ENCODE measurements at regions not wholly inside any gene's neighbourhood (a gene's known extent, or its start where the extent isn't known, plus 50 kb on each side); places are given as distances from the start of the nearest gene placed in this dataset.

DNA sequence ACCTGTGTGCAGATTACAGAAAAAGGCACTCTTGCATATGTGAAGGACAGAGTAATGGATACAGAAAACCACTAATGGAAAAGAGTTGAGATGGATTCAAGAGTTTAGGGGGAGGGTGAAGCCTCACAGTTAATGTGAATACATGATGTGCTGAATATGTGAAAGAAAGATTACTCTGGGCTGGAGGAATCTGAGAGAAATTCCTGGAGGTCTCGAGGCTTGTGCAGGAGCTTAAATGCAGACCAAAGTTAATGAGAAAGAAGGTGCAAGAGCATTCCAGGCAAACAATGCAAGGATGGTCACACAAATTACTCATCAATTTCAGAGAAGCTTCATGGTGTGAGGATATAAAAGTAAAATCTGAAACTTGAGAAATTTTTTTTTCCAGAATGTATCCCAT, 768.8 kb downstream of the STPG2 start:
- RAD21 ChIA-PET (ENCODE audit: unreplicated experiment): no interaction called here
- POLR2A ChIA-PET: no interaction called here

More for the DNA sequence above, 768.8 kb downstream of the STPG2 start:
- Histone ChIP-seq H3K4me2 (ENCODE audit: control insufficient read depth, insufficient read depth) (no peak overlapping the region), H3K9ac (ENCODE audit: control insufficient read depth, insufficient read depth, low read length) (no peak overlapping the region), H3K27me3 (replicated peaks in 1 of 2; ENCODE audit: control insufficient read depth in 2 of 2, insufficient read depth in 2 of 2, low read length in 1 of 2) (no peaks in the 10 kb centered on the region), H3K4me1 (ENCODE audit: control insufficient read depth, insufficient read depth, low read length) (no peaks in the 10 kb centered on the region), H3K4me3 (no peak overlapping the region), H3K27ac (ENCODE audit: control insufficient read depth, insufficient read depth) (no peak overlapping the region), H3K79me2 (ENCODE audit: control insufficient read depth, insufficient read depth, low read length) (no peaks in the 10 kb centered on the region), H3K36me3 (ENCODE audit: control insufficient read depth in 2 of 2, insufficient read depth in 2 of 2, low read length in 1 of 2) (no peaks in the 10 kb centered on the region), H2AFZ (ENCODE audit: control insufficient read depth, low read depth, low read length) (no peak overlapping the region), H3K9me3 (replicated peaks; ENCODE audit: control insufficient read depth, insufficient read depth, low read length) (no peaks in the 10 kb centered on the region), H4K20me1 (ENCODE audit: control insufficient read depth, insufficient read depth) (no peaks in the 10 kb centered on the region)
- no peak for TF ChIP-seq EZH2 (IDR thresholded peaks at IDR 0.05; ENCODE audit: borderline replicate concordance, control insufficient read depth, low read depth, low read length)
- TF ChIP-seq RAD51 (IDR thresholded peaks at IDR 0.05): no peak
- TF ChIP-seq EED (IDR thresholded peaks at IDR 0.05; ENCODE audit: low read depth): no peak
- TF ChIP-seq, protein P1, sequence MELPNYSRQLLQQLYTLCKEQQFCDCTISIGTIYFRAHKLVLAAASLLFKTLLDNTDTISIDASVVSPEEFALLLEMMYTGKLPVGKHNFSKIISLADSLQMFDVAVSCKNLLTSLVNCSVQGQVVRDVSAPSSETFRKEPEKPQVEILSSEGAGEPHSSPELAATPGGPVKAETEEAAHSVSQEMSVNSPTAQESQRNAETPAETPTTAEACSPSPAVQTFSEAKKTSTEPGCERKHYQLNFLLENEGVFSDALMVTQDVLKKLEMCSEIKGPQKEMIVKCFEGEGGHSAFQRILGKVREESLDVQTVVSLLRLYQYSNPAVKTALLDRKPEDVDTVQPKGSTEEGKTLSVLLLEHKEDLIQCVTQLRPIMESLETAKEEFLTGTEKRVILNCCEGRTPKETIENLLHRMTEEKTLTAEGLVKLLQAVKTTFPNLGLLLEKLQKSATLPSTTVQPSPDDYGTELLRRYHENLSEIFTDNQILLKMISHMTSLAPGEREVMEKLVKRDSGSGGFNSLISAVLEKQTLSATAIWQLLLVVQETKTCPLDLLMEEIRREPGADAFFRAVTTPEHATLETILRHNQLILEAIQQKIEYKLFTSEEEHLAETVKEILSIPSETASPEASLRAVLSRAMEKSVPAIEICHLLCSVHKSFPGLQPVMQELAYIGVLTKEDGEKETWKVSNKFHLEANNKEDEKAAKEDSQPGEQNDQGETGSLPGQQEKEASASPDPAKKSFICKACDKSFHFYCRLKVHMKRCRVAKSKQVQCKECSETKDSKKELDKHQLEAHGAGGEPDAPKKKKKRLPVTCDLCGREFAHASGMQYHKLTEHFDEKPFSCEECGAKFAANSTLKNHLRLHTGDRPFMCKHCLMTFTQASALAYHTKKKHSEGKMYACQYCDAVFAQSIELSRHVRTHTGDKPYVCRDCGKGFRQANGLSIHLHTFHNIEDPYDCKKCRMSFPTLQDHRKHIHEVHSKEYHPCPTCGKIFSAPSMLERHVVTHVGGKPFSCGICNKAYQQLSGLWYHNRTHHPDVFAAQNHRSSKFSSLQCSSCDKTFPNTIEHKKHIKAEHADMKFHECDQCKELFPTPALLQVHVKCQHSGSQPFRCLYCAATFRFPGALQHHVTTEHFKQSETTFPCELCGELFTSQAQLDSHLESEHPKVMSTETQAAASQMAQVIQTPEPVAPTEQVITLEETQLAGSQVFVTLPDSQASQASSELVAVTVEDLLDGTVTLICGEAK (IDR thresholded peaks at IDR 0.05; ENCODE audit: borderline replicate concordance): no peak
- TF ChIP-seq BCL11A (IDR thresholded peaks at IDR 0.05; ENCODE audit: low read depth, low read length): no peak
- no peak for TF ChIP-seq NFYB (IDR thresholded peaks at IDR 0.05; ENCODE audit: insufficient read depth, low read depth, low read length)
- TF ChIP-seq STAT3 (IDR thresholded peaks at IDR 0.05; ENCODE audit: low read depth, low read length): no peak
- TF ChIP-seq TBL1XR1 (IDR thresholded peaks at IDR 0.05; ENCODE audit: low read depth, low read length): no peak
- no peak for TF ChIP-seq MYB (IDR thresholded peaks at IDR 0.05; ENCODE audit: borderline replicate concordance, low read depth, low read length)
- DNase-seq (ENCODE audit: low read depth, low spot score) (no peak), FAIRE-seq (no peak), ATAC-seq (no peak)
- intact Hi-C loops (cut with micrococcal nuclease; ENCODE audit: unreplicated experiment): no loop called here
- WGBS (ENCODE audit: insufficient coverage, insufficient replicate concordance, low lambda C conversion rate, missing lambda C conversion rate): 0% methylated on average over 1 of the region's 1 CpG
- in situ Hi-C loops (cut with MboI): no loop called here
- ChIA-PET CTCF (no interaction called here), SMC1A (ENCODE audit: uncharacterized antibody, unreplicated experiment) (interaction anchor here (1.2 kb wide), 1 partner anchor 14 kb away, joined by 3 read pairs; no protein-coding TSS in a partner anchor)
- BruUV-seq (replicated peaks): no TSS peak

Data from GM12878 (cell line).